Astrocyte (in vitro differentiated cells and primary cell): ENCODE measurements at regions not wholly inside any gene's neighbourhood (a gene's known extent, or its start where the extent isn't known, plus 50 kb on each side); places are given as distances from the start of the nearest gene placed in this dataset.

Experiments used
- DNase-seq: peaks from one replicate; pipeline ENCODE4 v3.0.0-alpha.2; 2010; ENCODE audit warnings: low read depth
- FAIRE-seq: peaks from 2 replicates; lab custom pipeline; 2011; peaks lifted over from hg19 to GRCh38; lab: Jason Lieb, UNC
- H2AFZ ChIP-seq: 2 replicates; pipeline ENCODE4 v1.6.0; 2012; ENCODE audit warnings: low read depth, low read length, inconsistent platforms
- H3K27ac ChIP-seq: 2 replicates; pipeline ENCODE4 v1.5.1; 2011; ENCODE audit warnings: low read depth, low read length, inconsistent platforms
- H3K27me3 ChIP-seq: 2 replicates; pipeline ENCODE4 v1.6.0; 2011; ENCODE audit warnings: low read length, inconsistent platforms; ENCODE audit not compliant: insufficient read depth
- H3K36me3 ChIP-seq: 2 replicates; pipeline ENCODE4 v1.5.1; 2011; ENCODE audit warnings: low read length, inconsistent platforms; ENCODE audit not compliant: insufficient read depth
- H3K4me1 ChIP-seq: 2 replicates; pipeline ENCODE4 v1.5.1; 2011; ENCODE audit warnings: low read length, inconsistent platforms; ENCODE audit not compliant: insufficient read depth
- H3K4me2 ChIP-seq: 2 replicates; pipeline ENCODE4 v1.6.0; 2012; ENCODE audit warnings: low read length, inconsistent platforms
- H3K4me3 ChIP-seq: 2 replicates; pipeline ENCODE4 v1.5.1; 2011; ENCODE audit warnings: low read depth, mild to moderate bottlenecking, low read length, inconsistent platforms; ENCODE audit not compliant: insufficient read depth
- H3K79me2 ChIP-seq: 2 replicates; pipeline ENCODE4 v1.6.0; 2012; ENCODE audit warnings: mild to moderate bottlenecking, low read length, inconsistent platforms; ENCODE audit not compliant: insufficient read depth
- H3K9ac ChIP-seq: 2 replicates; pipeline ENCODE4 v1.6.0; 2012; ENCODE audit warnings: mild to moderate bottlenecking, low read length, inconsistent platforms
- H3K9me3 ChIP-seq: 2 replicates; pipeline ENCODE4 v1.5.1; 2012; ENCODE audit warnings: low read depth, mild to moderate bottlenecking, low read length, inconsistent platforms; ENCODE audit not compliant: insufficient read depth
- H4K20me1 ChIP-seq: 2 replicates; pipeline ENCODE4 v1.6.0; 2012; ENCODE audit warnings: low read length, inconsistent platforms; ENCODE audit not compliant: insufficient read depth
- H3K27ac Mint-ChIP-seq: one replicate; pipeline ENCODE4 v1.8.0; 2021; ENCODE audit warnings: mild to moderate bottlenecking, mixed read lengths; ENCODE audit not compliant: unreplicated experiment
- H3K27me3 Mint-ChIP-seq: one replicate; pipeline ENCODE4 v1.8.0; 2021; ENCODE audit warnings: low read depth, mixed read lengths; ENCODE audit not compliant: unreplicated experiment
- H3K36me3 Mint-ChIP-seq: one replicate; pipeline ENCODE4 v1.8.0; 2021; ENCODE audit warnings: low read depth, mixed read lengths; ENCODE audit not compliant: unreplicated experiment
- H3K4me1 Mint-ChIP-seq: one replicate; pipeline ENCODE4 v1.8.0; 2021; ENCODE audit warnings: low read depth, mixed read lengths; ENCODE audit not compliant: unreplicated experiment
- H3K4me3 Mint-ChIP-seq: one replicate; pipeline ENCODE4 v1.8.0; 2021; ENCODE audit warnings: mild to moderate bottlenecking, moderate library complexity, mixed read lengths; ENCODE audit not compliant: unreplicated experiment
- H3K9me3 Mint-ChIP-seq: one replicate; pipeline ENCODE4 v1.8.0; 2021; ENCODE audit warnings: mild to moderate bottlenecking, mixed read lengths; ENCODE audit not compliant: unreplicated experiment
- EZH2 ChIP-seq: IDR thresholded peaks from 2 replicates; pipeline ENCODE4 v1.6.1; 2012; ENCODE audit warnings: mild to moderate bottlenecking, low read length, inconsistent platforms; ENCODE audit not compliant: insufficient read depth
- TF ChIP-seq, protein P1 (sequence below): IDR thresholded peaks from 2 replicates; pipeline ENCODE4 v1.5.1; 2011; ENCODE audit warnings: low read depth, mild to moderate bottlenecking, inconsistent platforms, low read length, moderate library complexity; ENCODE audit not compliant: insufficient read depth

GRCh38 chr13:108402850-108403249, 133.3 kb downstream of the TNFSF13B start:
- Histone ChIP-seq H3K4me3 (no peak overlapping the region), H3K27ac (no peak overlapping the region), H3K4me1 (no peaks in the 10 kb centered on the region), H2AFZ (no peak overlapping the region), H4K20me1 (no peaks in the 10 kb centered on the region), H3K36me3 (no peaks in the 10 kb centered on the region), H3K79me2 (no peaks in the 10 kb centered on the region), H3K27me3 (no peaks in the 10 kb centered on the region), H3K9ac (no peak overlapping the region), H3K9me3 (no peaks in the 10 kb centered on the region), H3K4me2 (no peak overlapping the region)
- no peaks in the 10 kb centered on the region for H3K36me3 Mint-ChIP-seq
- FAIRE-seq (no peak), DNase-seq (no peak)
- no peaks in the 10 kb centered on the region for H3K4me1 Mint-ChIP-seq
- H3K4me3 Mint-ChIP-seq, result no peak overlapping the region
- TF ChIP-seq EZH2, result no peak
- TF ChIP-seq, protein P1, sequence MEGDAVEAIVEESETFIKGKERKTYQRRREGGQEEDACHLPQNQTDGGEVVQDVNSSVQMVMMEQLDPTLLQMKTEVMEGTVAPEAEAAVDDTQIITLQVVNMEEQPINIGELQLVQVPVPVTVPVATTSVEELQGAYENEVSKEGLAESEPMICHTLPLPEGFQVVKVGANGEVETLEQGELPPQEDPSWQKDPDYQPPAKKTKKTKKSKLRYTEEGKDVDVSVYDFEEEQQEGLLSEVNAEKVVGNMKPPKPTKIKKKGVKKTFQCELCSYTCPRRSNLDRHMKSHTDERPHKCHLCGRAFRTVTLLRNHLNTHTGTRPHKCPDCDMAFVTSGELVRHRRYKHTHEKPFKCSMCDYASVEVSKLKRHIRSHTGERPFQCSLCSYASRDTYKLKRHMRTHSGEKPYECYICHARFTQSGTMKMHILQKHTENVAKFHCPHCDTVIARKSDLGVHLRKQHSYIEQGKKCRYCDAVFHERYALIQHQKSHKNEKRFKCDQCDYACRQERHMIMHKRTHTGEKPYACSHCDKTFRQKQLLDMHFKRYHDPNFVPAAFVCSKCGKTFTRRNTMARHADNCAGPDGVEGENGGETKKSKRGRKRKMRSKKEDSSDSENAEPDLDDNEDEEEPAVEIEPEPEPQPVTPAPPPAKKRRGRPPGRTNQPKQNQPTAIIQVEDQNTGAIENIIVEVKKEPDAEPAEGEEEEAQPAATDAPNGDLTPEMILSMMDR, result no peak
- H3K27ac Mint-ChIP-seq, result no peak overlapping the region
- peaks cover 2% of the 10 kb centered on the region for H3K27me3 Mint-ChIP-seq
- H3K9me3 Mint-ChIP-seq, result no peaks in the 10 kb centered on the region

DNA sequence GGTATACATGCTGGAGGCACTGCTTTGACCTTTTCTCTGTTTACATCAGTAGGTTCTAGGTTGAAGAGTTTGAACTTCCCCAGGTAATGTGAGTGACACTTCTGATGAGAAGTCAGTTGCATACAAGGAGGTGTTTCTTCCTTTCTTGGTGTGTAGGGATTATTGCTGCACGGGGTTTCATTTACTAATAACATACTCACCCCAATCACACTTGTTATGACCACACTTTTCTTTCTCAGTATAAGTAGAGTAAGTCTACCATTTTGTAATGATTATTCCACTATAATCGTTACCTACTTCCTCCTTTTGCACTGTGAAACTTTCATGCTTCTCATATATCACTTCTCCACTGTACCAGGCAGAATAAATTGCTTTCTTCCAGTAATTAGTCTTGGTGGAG, 138.0 kb downstream of the TNFSF13B start:
- H2AFZ ChIP-seq, result no peak overlapping the region
- Mint-ChIP-seq H3K9me3 (no peaks in the 10 kb centered on the region), H3K27me3 (no peaks in the 10 kb centered on the region), H3K4me3 (no peak overlapping the region), H3K27ac (no peak overlapping the region), H3K4me1 (no peaks in the 10 kb centered on the region), H3K36me3 (no peaks in the 10 kb centered on the region)
- no peaks in the 10 kb centered on the region for H3K9me3 ChIP-seq
- H4K20me1 ChIP-seq, result no peaks in the 10 kb centered on the region
- FAIRE-seq (no peak), DNase-seq (no peak)
- no peak overlapping the region for H3K9ac ChIP-seq
- no peak overlapping the region for H3K4me2 ChIP-seq
- H3K4me3 ChIP-seq, result no peak overlapping the region
- no peaks in the 10 kb centered on the region for H3K27me3 ChIP-seq
- TF ChIP-seq, protein P1, result no peak
- TF ChIP-seq EZH2, result no peak
- no peaks in the 10 kb centered on the region for H3K79me2 ChIP-seq
- no peak overlapping the region for H3K27ac ChIP-seq
- H3K36me3 ChIP-seq, result no peaks in the 10 kb centered on the region
- no peaks in the 10 kb centered on the region for H3K4me1 ChIP-seq

GRCh38 chr13:108408672-108409071, 139.2 kb downstream of the TNFSF13B start:
- FAIRE-seq, result no peak
- Mint-ChIP-seq H3K4me1 (no peaks in the 10 kb centered on the region), H3K27ac (no peak overlapping the region), H3K36me3 (no peaks in the 10 kb centered on the region), H3K9me3 (no peaks in the 10 kb centered on the region), H3K27me3 (no peaks in the 10 kb centered on the region), H3K4me3 (no peak overlapping the region)
- H4K20me1 ChIP-seq, result no peaks in the 10 kb centered on the region
- H3K4me1 ChIP-seq, result no peaks in the 10 kb centered on the region
- H3K9me3 ChIP-seq, result no peaks in the 10 kb centered on the region
- H3K79me2 ChIP-seq, result no peaks in the 10 kb centered on the region
- H3K4me2 ChIP-seq, result no peak overlapping the region
- no peak overlapping the region for H2AFZ ChIP-seq
- no peak for TF ChIP-seq EZH2
- TF ChIP-seq, protein P1, result no peak
- no peak for DNase-seq
- no peak overlapping the region for H3K9ac ChIP-seq
- no peak overlapping the region for H3K27ac ChIP-seq
- H3K36me3 ChIP-seq, result no peaks in the 10 kb centered on the region
- H3K4me3 ChIP-seq, result no peak overlapping the region
- no peaks in the 10 kb centered on the region for H3K27me3 ChIP-seq
